Right kidney (tissue), 1 donor: ENCODE measurements at regions not wholly inside any gene's neighbourhood (a gene's known extent, or its start where the extent isn't known, plus 50 kb on each side); places are given as distances from the start of the nearest gene placed in this dataset.
"Not testable (repeated sequence)": the region's sequence is repeated elsewhere in the genome, so short reads cannot be mapped to it uniquely, and the experiment has no call there.

Experiments used
- DNase-seq: peaks from one replicate; pipeline ENCODE4 v3.0.0-alpha.2; 2016

DNA sequence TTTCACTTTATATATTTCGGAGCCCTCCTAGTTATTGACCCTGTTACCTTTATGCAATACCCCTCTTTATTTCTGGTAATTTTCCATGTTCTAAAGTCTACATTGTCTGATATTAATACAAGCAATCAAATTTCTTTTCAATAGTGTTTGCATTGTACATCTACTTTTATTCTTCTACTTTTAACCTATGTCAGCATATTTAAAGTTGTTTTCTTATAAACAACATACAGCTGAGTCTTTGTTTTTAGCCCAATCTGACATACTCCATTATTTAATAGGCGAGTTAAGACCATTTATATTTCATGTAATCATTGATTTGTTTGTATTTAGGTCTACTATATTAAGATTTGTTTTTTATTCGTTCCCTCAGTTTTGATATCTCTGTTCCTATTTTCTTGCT, 108.5 kb upstream of the SPACA7 start:
- DNase-seq: no peak

- no peak for DNase-seq
These were observed 105.2 kb upstream of the SPACA7 start for GRCh38 chr13:112270951-112271350.

DNA sequence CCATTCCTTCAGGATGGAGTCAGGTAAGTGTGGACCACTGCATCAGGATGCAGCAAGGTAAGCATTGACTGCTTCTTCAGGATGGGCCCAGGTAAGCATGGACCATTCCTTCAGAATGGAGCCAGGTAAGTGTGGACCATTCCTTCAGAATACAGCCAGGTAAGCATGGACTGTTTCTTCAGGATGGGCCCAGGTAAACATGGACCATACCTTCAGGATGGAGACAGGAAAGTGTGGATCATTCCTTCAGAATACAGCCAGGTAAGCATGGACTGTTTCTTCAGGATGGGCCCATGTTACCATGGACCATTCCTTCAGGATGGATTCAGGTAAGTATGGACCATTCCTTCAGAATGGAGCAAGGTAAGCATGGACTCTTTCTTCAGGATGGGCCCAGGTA, 89.4 kb upstream of the SPACA7 start:
- DNase-seq: not testable (repeated sequence)

GRCh38 chr13:112320303-112320702, 55.9 kb upstream of the SPACA7 start:
- DNase-seq: no peak

DNA sequence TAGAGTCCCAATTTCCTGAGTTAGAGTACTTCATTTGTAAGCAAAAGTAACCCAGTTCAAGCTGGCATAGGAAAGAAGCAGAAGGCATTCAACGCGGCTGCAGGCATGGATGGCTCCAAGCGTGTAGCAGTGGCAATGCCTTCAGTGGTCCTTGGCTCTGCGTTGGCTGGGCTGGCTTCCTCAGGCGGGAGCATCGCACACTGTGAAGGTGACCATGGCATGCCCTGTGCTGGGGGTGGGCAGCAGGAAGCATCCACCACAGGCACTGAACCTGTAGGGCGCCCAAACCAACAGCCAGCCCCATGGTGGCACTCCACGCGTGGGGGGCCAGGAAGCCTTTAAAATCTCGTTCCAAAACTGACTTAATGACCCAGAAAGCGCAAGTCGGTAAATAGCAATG, 53.6 kb upstream of the SPACA7 start:
- no peak for DNase-seq

- no peak for DNase-seq
These were observed 52.0 kb upstream of the SPACA7 start for GRCh38 chr13:112324116-112324515.

DNA sequence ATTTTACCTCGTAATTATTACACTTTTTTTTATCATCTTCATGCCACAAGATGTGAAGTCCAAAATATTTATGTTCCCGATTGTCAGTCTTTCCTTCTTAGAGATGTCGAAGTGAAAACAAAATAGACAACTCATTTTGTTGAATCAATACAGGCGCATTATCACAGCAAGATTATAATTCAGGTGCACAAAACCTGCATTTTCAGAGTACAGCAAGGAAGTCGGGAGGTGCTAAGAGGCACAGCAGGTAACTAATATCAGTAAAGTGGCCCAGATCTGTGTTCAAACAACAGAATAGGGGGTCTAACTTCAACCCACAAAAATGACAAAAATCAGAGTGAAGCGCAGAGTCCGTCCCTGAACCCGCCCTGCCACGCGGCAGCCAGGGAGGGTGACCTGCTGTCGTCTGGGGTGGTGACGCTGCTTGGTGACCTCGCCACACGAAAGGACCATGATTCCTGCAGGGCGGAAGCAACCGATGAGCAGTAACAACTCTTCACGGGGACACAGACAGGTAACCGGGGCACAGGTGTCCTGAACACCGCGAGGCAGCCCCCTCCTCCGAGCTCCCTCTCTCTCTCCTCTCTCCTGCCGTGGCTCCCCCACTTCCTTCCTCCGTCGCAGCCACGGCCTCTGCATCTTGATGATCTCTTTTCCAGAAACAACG, 50.9 kb upstream of the SPACA7 start:
- no peak for DNase-seq

DNA sequence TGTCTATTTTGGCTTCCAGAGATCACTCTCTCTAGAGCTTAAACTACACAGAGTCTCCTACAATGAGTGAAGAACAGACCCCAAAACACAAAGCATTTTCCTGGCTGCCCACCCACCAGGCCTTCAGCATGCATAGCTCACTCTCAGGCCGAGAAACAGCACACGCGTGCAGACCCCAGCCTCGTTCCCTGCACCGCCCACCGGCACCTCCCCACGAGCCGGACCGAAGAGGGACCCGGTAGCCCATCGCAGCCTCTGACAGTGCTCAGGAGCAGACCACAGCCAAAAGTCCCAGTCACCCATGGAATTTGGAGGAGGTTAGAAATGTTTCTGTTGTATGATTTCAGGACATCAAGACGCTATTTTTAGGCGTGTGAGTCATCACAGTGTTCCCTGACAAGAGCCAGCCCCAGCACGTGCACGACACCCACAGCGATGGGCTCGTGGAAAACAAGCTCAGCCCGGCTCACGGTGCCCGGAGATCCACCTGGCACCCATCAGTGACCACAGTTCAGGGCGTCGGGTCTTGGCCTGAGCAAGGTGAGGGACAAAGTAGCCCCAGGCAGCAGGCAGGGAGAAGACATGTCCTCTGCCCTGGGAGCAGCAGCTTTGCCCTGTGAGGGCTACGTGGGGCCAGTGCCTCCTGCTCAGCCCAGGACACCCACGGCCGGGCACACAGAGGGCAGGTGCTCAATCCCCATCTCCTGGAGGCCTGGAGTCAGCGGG, 50.1 kb upstream of the SPACA7 start:
- no peak for DNase-seq
